Ishikawa (cell line): ENCODE measurements at regions not wholly inside any gene's neighbourhood (a gene's known extent, or its start where the extent isn't known, plus 50 kb on each side); places are given as distances from the start of the nearest gene placed in this dataset.

ENCODE experiments used
- CEBPB ChIP-seq: IDR thresholded peaks from 2 replicates; pipeline ENCODE4 v1.6.1; 2012
- CREB1 ChIP-seq: IDR thresholded peaks from 2 replicates; pipeline ENCODE4 v1.6.1; 2012; ENCODE audit warnings: low read depth
- EGR1 ChIP-seq: IDR thresholded peaks from 2 replicates; pipeline ENCODE4 v1.6.1; 2012
- EP300 ChIP-seq: IDR thresholded peaks from 2 replicates; pipeline ENCODE4 v1.6.1; 2012; ENCODE audit warnings: borderline replicate concordance
- FOXM1 ChIP-seq: IDR thresholded peaks from 2 replicates; pipeline ENCODE4 v1.6.1; 2012; ENCODE audit warnings: low read depth, borderline replicate concordance
- NFIC ChIP-seq: IDR thresholded peaks from 2 replicates; pipeline ENCODE4 v1.6.1; 2012
- RAD21 ChIP-seq: IDR thresholded peaks from 2 replicates; pipeline ENCODE4 v1.6.1; 2012; ENCODE audit warnings: low read depth
- TAF1 ChIP-seq: IDR thresholded peaks from 2 replicates; pipeline ENCODE4 v1.6.1; 2012; ENCODE audit warnings: low read depth, mild to moderate bottlenecking
- TCF12 ChIP-seq: IDR thresholded peaks from 2 replicates; pipeline ENCODE4 v1.6.1; 2012; ENCODE audit warnings: low read depth
- TEAD4 ChIP-seq: IDR thresholded peaks from 2 replicates; pipeline ENCODE4 v1.6.1; 2012
- YY1 ChIP-seq: IDR thresholded peaks from 2 replicates; pipeline ENCODE4 v1.6.1; 2012; ENCODE audit warnings: low read depth
- ZBTB7A ChIP-seq: IDR thresholded peaks from 2 replicates; pipeline ENCODE4 v1.6.1; 2012; ENCODE audit warnings: low read depth
- TF ChIP-seq, protein P1 (sequence below): IDR thresholded peaks from 2 replicates; pipeline ENCODE4 v1.6.1; 2012
- TF ChIP-seq, protein P2 (sequence below): IDR thresholded peaks from 2 replicates; pipeline ENCODE4 v1.6.1; 2012
- TF ChIP-seq, protein P3 (sequence below): IDR thresholded peaks from 2 replicates; pipeline ENCODE4 v1.6.1; 2012; ENCODE audit warnings: low read depth, mild to moderate bottlenecking

DNA sequence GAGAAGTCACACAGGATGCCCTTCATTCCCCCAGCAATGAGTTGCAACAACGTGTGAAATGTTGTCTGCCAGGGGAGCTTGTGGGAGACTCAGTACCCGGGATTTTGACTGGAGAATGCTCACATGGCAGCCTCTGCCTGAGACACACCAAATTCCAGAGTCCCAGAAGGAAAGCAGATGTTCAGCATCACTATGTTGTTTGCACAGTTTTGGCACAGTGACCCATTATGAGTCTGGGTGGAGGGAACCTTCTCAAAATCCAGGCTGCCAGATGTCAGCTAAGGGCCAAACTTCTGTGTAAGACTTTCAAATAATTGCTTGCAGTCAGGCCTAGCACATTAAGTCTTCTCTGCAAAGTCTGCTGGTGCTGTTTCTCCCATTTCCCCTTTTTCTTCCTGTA, 1029.7 kb upstream of the TENM3 start:
- TF ChIP-seq FOXM1: no peak
- TF ChIP-seq TAF1: no peak
- TF ChIP-seq, protein P1, sequence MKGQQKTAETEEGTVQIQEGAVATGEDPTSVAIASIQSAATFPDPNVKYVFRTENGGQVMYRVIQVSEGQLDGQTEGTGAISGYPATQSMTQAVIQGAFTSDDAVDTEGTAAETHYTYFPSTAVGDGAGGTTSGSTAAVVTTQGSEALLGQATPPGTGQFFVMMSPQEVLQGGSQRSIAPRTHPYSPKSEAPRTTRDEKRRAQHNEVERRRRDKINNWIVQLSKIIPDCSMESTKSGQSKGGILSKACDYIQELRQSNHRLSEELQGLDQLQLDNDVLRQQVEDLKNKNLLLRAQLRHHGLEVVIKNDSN: no peak

DNA sequence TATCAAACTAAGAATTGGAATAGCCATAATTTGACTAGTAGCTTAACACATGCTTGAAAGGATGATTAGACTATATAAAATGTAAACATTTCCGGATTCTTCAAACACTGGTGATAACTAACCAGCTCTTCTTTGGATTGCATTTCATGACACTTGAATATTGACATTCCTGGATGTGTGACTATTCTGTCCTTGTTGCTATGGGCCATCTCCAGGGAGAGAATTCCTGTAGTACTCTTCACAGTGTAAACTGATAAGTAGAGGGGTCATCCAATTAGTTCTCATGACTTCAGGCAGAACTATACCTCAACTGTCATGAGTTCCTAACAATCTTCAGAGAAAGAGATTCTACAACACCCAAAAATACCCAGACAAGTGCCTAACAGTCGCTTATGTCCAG, 1026.7 kb upstream of the TENM3 start:
- TF ChIP-seq TEAD4: no peak
- TF ChIP-seq RAD21: no peak
- TF ChIP-seq, protein P1: no peak
- TF ChIP-seq YY1: no peak

DNA sequence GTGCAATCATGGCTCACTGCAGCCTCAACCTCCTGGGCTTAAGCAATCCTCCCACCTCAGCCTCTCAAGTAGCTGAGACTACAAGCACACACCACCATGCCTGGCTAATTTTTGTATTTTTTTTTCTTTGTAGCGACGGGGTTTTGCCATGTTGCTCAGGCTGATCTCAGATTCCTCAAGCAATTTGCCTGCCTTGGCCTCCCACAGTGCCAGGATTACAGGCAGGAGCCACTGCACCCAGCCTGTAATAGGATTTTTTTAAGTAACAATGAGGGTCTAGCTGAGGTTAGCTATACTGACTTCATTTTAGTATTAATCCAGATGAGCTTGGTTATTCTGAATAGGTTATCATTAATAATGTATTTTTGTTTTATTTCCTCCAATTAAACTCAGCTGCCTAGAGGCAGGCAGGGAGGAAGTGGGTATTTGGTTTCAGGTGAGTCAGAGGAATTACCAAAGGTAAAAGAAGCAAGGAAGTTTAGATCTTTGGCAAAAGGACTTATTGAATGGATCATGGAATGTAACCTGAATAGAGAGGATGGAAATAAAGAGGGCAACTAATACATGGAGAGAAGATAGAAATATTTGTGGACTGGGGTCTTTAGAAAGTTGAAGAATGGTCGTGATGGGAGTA, 1023.3 kb upstream of the TENM3 start:
- TF ChIP-seq, protein P2, sequence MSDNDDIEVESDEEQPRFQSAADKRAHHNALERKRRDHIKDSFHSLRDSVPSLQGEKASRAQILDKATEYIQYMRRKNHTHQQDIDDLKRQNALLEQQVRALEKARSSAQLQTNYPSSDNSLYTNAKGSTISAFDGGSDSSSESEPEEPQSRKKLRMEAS: no peak
- TF ChIP-seq ZBTB7A (no peak), NFIC (no peak), EP300 (no peak), YY1 (no peak), CREB1 (no peak), CEBPB (no peak), EGR1 (no peak), FOXM1 (no peak), RAD21 (no peak)
- TF ChIP-seq, protein P3, sequence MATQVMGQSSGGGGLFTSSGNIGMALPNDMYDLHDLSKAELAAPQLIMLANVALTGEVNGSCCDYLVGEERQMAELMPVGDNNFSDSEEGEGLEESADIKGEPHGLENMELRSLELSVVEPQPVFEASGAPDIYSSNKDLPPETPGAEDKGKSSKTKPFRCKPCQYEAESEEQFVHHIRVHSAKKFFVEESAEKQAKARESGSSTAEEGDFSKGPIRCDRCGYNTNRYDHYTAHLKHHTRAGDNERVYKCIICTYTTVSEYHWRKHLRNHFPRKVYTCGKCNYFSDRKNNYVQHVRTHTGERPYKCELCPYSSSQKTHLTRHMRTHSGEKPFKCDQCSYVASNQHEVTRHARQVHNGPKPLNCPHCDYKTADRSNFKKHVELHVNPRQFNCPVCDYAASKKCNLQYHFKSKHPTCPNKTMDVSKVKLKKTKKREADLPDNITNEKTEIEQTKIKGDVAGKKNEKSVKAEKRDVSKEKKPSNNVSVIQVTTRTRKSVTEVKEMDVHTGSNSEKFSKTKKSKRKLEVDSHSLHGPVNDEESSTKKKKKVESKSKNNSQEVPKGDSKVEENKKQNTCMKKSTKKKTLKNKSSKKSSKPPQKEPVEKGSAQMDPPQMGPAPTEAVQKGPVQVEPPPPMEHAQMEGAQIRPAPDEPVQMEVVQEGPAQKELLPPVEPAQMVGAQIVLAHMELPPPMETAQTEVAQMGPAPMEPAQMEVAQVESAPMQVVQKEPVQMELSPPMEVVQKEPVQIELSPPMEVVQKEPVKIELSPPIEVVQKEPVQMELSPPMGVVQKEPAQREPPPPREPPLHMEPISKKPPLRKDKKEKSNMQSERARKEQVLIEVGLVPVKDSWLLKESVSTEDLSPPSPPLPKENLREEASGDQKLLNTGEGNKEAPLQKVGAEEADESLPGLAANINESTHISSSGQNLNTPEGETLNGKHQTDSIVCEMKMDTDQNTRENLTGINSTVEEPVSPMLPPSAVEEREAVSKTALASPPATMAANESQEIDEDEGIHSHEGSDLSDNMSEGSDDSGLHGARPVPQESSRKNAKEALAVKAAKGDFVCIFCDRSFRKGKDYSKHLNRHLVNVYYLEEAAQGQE: no peak
- TF ChIP-seq, protein P1: no peak

DNA sequence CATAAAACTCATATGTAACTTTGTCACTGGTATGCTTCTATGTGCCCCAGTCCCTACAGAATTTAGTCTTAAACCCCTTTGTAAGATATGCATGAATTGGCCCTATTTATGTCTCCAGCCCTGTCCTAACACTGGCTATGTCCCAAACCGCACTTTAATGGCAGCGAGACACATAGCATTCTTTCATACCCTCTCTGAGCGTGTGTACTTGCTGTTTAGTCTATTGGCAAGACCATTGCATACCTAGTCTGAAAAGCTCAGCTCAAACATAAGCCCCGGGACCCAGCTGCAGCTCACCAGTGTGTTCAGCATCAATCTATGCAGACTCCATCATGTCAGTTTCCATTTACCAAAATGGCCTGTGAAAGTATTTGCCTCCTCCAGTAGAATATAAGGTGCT, 1018.4 kb upstream of the TENM3 start:
- TF ChIP-seq NFIC (no peak), CREB1 (no peak), RAD21 (no peak), EP300 (no peak), FOXM1 (no peak), YY1 (no peak), TEAD4 (no peak), CEBPB (no peak), ZBTB7A (no peak), TCF12 (no peak)
- TF ChIP-seq, protein P3: no peak
- TF ChIP-seq, protein P1: no peak

DNA sequence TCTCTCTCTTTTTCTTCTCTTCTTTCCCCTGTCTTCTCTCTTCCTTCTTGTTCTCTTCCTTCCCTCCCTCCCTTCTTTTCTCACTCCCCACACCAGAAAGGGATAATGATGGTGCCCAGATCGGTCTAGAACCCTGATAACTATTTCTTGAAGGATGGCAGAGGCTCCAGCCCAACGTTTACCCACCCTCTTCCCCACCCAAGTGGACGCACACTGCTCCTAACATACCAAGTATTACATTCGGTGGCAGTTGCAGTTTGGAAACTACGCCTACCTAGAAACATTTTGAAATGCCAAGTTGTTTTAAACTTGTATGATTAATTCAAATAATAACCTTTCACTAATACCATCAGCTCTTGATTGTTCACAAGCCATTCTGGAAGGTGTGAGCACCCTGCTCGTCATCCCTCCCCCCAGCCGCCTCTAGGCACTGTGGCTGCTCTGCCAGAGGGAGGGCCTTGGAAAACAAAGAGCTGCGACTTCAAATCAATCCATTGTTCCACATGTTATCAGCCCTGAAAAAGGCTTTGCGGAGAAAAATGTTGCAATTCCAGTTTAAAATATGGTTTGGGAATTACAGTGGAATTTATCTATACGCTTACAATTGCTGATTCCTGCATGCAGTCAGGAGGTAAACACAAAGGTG, 1017.5 kb upstream of the TENM3 start:
- no peak for TF ChIP-seq FOXM1
- TF ChIP-seq CREB1: no peak
- no peak for TF ChIP-seq YY1
- no peak for TF ChIP-seq ZBTB7A
- TF ChIP-seq TCF12: no peak
- no peak for TF ChIP-seq CEBPB
- TF ChIP-seq EP300: no peak
- TF ChIP-seq TEAD4: no peak
- TF ChIP-seq EGR1: no peak
- TF ChIP-seq, protein P2: no peak
- TF ChIP-seq TAF1: no peak
- no peak for TF ChIP-seq NFIC
- TF ChIP-seq, protein P3: no peak
- no peak for TF ChIP-seq RAD21
- TF ChIP-seq, protein P1: no peak
